ENCODE measurements at regions not wholly inside any gene's neighbourhood (a gene's known extent, or its start where the extent isn't known, plus 50 kb on each side); places are given as distances from the start of the nearest gene placed in this dataset.
"Not testable (repeated sequence)": the region's sequence is repeated elsewhere in the genome, so short reads cannot be mapped to it uniquely, and the experiment has no call there.

DNA sequence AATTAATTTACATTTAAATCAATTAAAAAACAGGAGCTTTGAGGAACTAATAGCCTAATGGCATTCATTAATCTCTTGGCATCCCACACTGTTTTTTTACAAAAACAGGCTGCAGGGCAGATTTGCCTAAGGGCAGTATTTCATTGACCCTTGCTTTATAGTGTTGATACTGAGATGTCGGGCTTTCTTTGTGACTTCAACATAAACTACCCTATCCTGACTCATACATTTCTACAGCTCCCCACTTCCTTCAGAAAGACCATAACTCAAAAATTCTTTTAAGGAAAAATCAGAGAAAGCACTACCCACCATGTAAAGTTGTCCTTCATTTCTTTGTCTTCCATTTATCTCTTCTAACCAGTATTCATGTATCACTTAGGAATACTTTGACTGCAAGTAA, 92.2 kb upstream of the NT5E start:
- Mint-ChIP-seq H3K4me1 (no peaks in the 10 kb centered on the region), H3K9me3 (no peaks in the 10 kb centered on the region), H3K27ac (no peak overlapping the region), H3K36me3 (no peaks in the 10 kb centered on the region), H3K27me3 (ENCODE audit: low read depth) (no peaks in the 10 kb centered on the region), H3K4me3 (no peak overlapping the region)
- ChIA-PET POLR2A (no interaction called here), CTCF (interaction anchor here (1.0 to 1.1 kb wide), 2 partner anchors 125 to 126 kb away, joined by 4 read pairs; no protein-coding TSS in a partner anchor)
- DNase-seq (ENCODE audit: low spot score) = no peak
- no peak for ATAC-seq
- TF ChIP-seq ESRRA (CRISPR knock-in tag; IDR thresholded peaks at IDR 0.05; ENCODE audit: borderline replicate concordance) (no peak), GTF2I (CRISPR knock-in tag; conservative IDR thresholded peaks at IDR 0.05) (no peak), EMX1 (CRISPR knock-in tag; IDR thresholded peaks at IDR 0.05) (no peak), ATF1 (CRISPR knock-in tag; IDR thresholded peaks at IDR 0.05) (no peak), GABPB1 (CRISPR knock-in tag; IDR thresholded peaks at IDR 0.05) (no peak), HMGA2 (CRISPR knock-in tag; IDR thresholded peaks at IDR 0.05) (no peak), FOXJ3 (CRISPR knock-in tag; IDR thresholded peaks at IDR 0.05; ENCODE audit: borderline replicate concordance) (no peak), JAZF1 (CRISPR knock-in tag; IDR thresholded peaks at IDR 0.05) (no peak), ZBTB21 (CRISPR knock-in tag; IDR thresholded peaks at IDR 0.05; ENCODE audit: borderline replicate concordance) (no peak)
- TF ChIP-seq, protein P1, sequence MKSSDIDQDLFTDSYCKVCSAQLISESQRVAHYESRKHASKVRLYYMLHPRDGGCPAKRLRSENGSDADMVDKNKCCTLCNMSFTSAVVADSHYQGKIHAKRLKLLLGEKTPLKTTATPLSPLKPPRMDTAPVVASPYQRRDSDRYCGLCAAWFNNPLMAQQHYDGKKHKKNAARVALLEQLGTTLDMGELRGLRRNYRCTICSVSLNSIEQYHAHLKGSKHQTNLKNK (CRISPR knock-in tag; IDR thresholded peaks at IDR 0.05) = no peak
- TF ChIP-seq, protein P2, sequence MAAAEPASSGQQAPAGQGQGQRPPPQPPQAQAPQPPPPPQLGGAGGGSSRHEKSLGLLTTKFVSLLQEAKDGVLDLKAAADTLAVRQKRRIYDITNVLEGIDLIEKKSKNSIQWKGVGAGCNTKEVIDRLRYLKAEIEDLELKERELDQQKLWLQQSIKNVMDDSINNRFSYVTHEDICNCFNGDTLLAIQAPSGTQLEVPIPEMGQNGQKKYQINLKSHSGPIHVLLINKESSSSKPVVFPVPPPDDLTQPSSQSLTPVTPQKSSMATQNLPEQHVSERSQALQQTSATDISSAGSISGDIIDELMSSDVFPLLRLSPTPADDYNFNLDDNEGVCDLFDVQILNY (CRISPR knock-in tag; IDR thresholded peaks at IDR 0.05) = no peak
- TF ChIP-seq, protein P3, sequence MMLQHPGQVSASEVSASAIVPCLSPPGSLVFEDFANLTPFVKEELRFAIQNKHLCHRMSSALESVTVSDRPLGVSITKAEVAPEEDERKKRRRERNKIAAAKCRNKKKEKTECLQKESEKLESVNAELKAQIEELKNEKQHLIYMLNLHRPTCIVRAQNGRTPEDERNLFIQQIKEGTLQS (CRISPR knock-in tag; conservative IDR thresholded peaks at IDR 0.05) = no peak
- TF ChIP-seq, protein P4, sequence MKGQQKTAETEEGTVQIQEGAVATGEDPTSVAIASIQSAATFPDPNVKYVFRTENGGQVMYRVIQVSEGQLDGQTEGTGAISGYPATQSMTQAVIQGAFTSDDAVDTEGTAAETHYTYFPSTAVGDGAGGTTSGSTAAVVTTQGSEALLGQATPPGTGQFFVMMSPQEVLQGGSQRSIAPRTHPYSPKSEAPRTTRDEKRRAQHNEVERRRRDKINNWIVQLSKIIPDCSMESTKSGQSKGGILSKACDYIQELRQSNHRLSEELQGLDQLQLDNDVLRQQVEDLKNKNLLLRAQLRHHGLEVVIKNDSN (CRISPR knock-in tag; IDR thresholded peaks at IDR 0.05) = no peak

DNA sequence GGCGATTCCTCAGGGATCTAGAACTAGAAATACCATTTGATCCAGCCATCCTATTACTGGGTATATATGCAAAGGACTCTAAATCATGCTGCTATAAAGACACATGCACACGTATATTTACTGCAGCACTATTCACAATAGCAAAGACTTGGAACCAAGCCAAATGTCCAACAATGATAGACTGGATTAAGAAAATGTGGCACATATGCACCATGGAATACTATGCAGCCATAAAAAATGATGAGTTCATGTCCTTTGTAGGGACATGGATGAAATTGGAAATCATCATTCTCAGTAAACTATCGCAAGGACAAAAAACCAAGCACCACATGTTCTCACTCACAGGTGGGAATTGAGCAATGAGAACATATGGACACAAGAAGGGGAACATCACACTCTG, 93.1 kb upstream of the NT5E start:
- H3K27me3 Mint-ChIP-seq (ENCODE audit: low read depth); CTCF ChIA-PET; POLR2A ChIA-PET; H3K9me3 Mint-ChIP-seq; H3K27ac Mint-ChIP-seq; H3K36me3 Mint-ChIP-seq; DNase-seq (ENCODE audit: low spot score); ATAC-seq; H3K4me3 Mint-ChIP-seq; H3K4me1 Mint-ChIP-seq: not testable (repeated sequence)

DNA sequence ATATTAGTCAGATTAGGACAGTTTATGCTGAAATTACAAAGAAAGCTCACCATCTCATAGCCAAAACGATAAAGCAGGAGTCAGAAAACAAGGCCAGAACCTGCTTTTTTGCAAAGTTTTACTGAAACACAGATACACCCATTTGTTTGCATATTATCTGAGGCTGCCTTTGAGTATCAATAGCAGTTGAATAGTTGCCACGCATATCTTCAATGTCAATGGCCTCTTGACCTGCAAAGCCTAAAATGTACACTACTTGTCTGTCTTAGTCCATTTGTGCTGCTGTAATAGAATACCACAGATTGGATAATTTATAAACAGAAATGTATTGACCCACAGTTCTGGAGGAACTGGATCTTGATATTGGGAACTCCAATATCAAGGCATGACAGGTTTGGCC, 94.1 kb upstream of the NT5E start:
- H3K27me3 Mint-ChIP-seq (ENCODE audit: low read depth) = no peaks in the 10 kb centered on the region
- H3K36me3 Mint-ChIP-seq = no peaks in the 10 kb centered on the region
- H3K9me3 Mint-ChIP-seq = no peaks in the 10 kb centered on the region
- no peaks in the 10 kb centered on the region for H3K4me1 Mint-ChIP-seq
- ChIA-PET CTCF (interaction anchor here (4.7 kb wide), 1 partner anchor 128 kb away, joined by 117 read pairs; no protein-coding TSS in a partner anchor), POLR2A (no interaction called here)
- ATAC-seq (no peak), DNase-seq (ENCODE audit: low spot score) (no peak)
- no peak overlapping the region for H3K27ac Mint-ChIP-seq
- H3K4me3 Mint-ChIP-seq = no peak overlapping the region
- TF ChIP-seq SMAD3 (CRISPR knock-in tag; IDR thresholded peaks at IDR 0.05; ENCODE audit: borderline replicate concordance) = no peak
- TF ChIP-seq, protein P5, sequence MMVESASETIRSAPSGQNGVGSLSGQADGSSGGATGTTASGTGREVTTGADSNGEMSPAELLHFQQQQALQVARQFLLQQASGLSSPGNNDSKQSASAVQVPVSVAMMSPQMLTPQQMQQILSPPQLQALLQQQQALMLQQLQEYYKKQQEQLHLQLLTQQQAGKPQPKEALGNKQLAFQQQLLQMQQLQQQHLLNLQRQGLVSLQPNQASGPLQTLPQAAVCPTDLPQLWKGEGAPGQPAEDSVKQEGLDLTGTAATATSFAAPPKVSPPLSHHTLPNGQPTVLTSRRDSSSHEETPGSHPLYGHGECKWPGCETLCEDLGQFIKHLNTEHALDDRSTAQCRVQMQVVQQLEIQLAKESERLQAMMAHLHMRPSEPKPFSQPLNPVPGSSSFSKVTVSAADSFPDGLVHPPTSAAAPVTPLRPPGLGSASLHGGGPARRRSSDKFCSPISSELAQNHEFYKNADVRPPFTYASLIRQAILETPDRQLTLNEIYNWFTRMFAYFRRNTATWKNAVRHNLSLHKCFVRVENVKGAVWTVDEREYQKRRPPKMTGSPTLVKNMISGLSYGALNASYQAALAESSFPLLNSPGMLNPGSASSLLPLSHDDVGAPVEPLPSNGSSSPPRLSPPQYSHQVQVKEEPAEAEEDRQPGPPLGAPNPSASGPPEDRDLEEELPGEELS (CRISPR knock-in tag; IDR thresholded peaks at IDR 0.05) = no peak
- TF ChIP-seq FOXJ3 (CRISPR knock-in tag; IDR thresholded peaks at IDR 0.05; ENCODE audit: borderline replicate concordance) = no peak
- no peak for TF ChIP-seq FOXP1 (CRISPR knock-in tag; IDR thresholded peaks at IDR 0.05; ENCODE audit: borderline replicate concordance)
- TF ChIP-seq, protein P6, sequence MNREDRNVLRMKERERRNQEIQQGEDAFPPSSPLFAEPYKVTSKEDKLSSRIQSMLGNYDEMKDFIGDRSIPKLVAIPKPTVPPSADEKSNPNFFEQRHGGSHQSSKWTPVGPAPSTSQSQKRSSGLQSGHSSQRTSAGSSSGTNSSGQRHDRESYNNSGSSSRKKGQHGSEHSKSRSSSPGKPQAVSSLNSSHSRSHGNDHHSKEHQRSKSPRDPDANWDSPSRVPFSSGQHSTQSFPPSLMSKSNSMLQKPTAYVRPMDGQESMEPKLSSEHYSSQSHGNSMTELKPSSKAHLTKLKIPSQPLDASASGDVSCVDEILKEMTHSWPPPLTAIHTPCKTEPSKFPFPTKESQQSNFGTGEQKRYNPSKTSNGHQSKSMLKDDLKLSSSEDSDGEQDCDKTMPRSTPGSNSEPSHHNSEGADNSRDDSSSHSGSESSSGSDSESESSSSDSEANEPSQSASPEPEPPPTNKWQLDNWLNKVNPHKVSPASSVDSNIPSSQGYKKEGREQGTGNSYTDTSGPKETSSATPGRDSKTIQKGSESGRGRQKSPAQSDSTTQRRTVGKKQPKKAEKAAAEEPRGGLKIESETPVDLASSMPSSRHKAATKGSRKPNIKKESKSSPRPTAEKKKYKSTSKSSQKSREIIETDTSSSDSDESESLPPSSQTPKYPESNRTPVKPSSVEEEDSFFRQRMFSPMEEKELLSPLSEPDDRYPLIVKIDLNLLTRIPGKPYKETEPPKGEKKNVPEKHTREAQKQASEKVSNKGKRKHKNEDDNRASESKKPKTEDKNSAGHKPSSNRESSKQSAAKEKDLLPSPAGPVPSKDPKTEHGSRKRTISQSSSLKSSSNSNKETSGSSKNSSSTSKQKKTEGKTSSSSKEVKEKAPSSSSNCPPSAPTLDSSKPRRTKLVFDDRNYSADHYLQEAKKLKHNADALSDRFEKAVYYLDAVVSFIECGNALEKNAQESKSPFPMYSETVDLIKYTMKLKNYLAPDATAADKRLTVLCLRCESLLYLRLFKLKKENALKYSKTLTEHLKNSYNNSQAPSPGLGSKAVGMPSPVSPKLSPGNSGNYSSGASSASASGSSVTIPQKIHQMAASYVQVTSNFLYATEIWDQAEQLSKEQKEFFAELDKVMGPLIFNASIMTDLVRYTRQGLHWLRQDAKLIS (CRISPR knock-in tag; IDR thresholded peaks at IDR 0.05; ENCODE audit: borderline replicate concordance) = no peak
- no peak for TF ChIP-seq ZNF232 (CRISPR knock-in tag; IDR thresholded peaks at IDR 0.05)
- no peak for TF ChIP-seq TEAD4 (CRISPR knock-in tag; IDR thresholded peaks at IDR 0.05)
- TF ChIP-seq, protein P7, sequence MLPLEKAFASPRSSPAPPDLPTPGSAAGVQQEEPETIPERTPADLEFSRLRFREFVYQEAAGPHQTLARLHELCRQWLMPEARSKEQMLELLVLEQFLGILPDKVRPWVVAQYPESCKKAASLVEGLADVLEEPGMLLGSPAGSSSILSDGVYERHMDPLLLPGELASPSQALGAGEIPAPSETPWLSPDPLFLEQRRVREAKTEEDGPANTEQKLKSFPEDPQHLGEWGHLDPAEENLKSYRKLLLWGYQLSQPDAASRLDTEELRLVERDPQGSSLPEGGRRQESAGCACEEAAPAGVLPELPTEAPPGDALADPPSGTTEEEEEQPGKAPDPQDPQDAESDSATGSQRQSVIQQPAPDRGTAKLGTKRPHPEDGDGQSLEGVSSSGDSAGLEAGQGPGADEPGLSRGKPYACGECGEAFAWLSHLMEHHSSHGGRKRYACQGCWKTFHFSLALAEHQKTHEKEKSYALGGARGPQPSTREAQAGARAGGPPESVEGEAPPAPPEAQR (CRISPR knock-in tag; IDR thresholded peaks at IDR 0.05) = no peak
- TF ChIP-seq RELA (CRISPR knock-in tag; IDR thresholded peaks at IDR 0.05; ENCODE audit: borderline replicate concordance) = no peak
- no peak for TF ChIP-seq OVOL2 (CRISPR knock-in tag; IDR thresholded peaks at IDR 0.05; ENCODE audit: borderline replicate concordance)

Measured in WTC11 (cell line).